HEK293 (cell line): ENCODE measurements at regions not wholly inside any gene's neighbourhood (a gene's known extent, or its start where the extent isn't known, plus 50 kb on each side); places are given as distances from the start of the nearest gene placed in this dataset.

ENCODE experiments used
- KLF10 ChIP-seq: fragments of 450-650 bp; IDR thresholded peaks from 2 replicates; pipeline ENCODE4 v1.5.1; 2018; ENCODE audit warnings: missing biosample characterization, mild to moderate bottlenecking, missing genetic modification characterization
- TCF7L2 ChIP-seq: IDR thresholded peaks from 2 replicates; pipeline ENCODE4 v1.6.1; 2011; ENCODE audit warnings: low read depth, mild to moderate bottlenecking, inconsistent platforms, low read length, moderate library complexity, borderline replicate concordance
- ZBTB8A ChIP-seq: fragments of 450-650 bp; formaldehyde crosslinking; IDR thresholded peaks from 2 replicates; pipeline ENCODE4 v1.5.1; 2016; ENCODE audit warnings: missing biosample characterization, missing genetic modification characterization
- ZNF324 ChIP-seq: fragments of 450-650 bp; formaldehyde crosslinking; IDR thresholded peaks from 2 replicates; pipeline ENCODE4 v1.5.1; 2016; ENCODE audit warnings: missing biosample characterization, missing genetic modification characterization
- ZNF561 ChIP-seq: fragments of 450-650 bp; IDR thresholded peaks from 2 replicates; pipeline ENCODE4 v1.5.1; 2018; ENCODE audit warnings: missing biosample characterization, missing genetic modification characterization, borderline replicate concordance
- TF ChIP-seq, protein P1 (sequence below): fragments of 450-650 bp; formaldehyde crosslinking; IDR thresholded peaks from 2 replicates; pipeline ENCODE4 v1.5.1; 2016; ENCODE audit warnings: missing biosample characterization, missing genetic modification characterization
- TF ChIP-seq, protein P2 (sequence below): fragments of 450-650 bp; formaldehyde crosslinking; IDR thresholded peaks from 2 replicates; pipeline ENCODE4 v1.5.1; 2016; ENCODE audit warnings: missing biosample characterization, missing genetic modification characterization
- TF ChIP-seq, protein P3 (sequence below): fragments of 450-650 bp; IDR thresholded peaks from 2 replicates; pipeline ENCODE4 v1.5.1; 2018; ENCODE audit warnings: missing biosample characterization, mild to moderate bottlenecking, missing genetic modification characterization

DNA sequence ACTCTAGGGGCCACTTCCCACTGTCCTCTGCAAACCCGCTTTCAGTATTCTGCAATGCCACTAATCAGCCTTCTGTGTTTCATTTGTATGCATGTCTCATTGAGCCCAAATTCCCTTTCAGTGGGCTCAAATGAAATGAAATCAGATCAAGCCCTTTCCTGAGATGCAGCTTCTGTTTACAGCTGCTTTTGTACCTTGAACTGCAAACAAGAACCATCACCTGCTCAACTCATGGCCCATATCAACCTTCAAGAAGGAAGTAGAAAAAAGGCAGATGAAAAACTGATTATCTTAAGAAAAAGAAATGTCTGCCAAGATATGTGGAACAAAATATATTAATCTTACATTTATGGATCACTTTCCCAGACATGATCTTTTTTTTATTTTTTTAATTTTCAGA is 141.1 kb upstream of the ARHGAP42 start:
- TF ChIP-seq, protein P1, sequence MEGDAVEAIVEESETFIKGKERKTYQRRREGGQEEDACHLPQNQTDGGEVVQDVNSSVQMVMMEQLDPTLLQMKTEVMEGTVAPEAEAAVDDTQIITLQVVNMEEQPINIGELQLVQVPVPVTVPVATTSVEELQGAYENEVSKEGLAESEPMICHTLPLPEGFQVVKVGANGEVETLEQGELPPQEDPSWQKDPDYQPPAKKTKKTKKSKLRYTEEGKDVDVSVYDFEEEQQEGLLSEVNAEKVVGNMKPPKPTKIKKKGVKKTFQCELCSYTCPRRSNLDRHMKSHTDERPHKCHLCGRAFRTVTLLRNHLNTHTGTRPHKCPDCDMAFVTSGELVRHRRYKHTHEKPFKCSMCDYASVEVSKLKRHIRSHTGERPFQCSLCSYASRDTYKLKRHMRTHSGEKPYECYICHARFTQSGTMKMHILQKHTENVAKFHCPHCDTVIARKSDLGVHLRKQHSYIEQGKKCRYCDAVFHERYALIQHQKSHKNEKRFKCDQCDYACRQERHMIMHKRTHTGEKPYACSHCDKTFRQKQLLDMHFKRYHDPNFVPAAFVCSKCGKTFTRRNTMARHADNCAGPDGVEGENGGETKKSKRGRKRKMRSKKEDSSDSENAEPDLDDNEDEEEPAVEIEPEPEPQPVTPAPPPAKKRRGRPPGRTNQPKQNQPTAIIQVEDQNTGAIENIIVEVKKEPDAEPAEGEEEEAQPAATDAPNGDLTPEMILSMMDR (tag by site-specific recombination): no peak
- no peak for TF ChIP-seq TCF7L2
- TF ChIP-seq KLF10 (tag by site-specific recombination): no peak
- no peak for TF ChIP-seq ZNF324
- TF ChIP-seq ZNF561 (tag by site-specific recombination): no peak
- TF ChIP-seq, protein P2, sequence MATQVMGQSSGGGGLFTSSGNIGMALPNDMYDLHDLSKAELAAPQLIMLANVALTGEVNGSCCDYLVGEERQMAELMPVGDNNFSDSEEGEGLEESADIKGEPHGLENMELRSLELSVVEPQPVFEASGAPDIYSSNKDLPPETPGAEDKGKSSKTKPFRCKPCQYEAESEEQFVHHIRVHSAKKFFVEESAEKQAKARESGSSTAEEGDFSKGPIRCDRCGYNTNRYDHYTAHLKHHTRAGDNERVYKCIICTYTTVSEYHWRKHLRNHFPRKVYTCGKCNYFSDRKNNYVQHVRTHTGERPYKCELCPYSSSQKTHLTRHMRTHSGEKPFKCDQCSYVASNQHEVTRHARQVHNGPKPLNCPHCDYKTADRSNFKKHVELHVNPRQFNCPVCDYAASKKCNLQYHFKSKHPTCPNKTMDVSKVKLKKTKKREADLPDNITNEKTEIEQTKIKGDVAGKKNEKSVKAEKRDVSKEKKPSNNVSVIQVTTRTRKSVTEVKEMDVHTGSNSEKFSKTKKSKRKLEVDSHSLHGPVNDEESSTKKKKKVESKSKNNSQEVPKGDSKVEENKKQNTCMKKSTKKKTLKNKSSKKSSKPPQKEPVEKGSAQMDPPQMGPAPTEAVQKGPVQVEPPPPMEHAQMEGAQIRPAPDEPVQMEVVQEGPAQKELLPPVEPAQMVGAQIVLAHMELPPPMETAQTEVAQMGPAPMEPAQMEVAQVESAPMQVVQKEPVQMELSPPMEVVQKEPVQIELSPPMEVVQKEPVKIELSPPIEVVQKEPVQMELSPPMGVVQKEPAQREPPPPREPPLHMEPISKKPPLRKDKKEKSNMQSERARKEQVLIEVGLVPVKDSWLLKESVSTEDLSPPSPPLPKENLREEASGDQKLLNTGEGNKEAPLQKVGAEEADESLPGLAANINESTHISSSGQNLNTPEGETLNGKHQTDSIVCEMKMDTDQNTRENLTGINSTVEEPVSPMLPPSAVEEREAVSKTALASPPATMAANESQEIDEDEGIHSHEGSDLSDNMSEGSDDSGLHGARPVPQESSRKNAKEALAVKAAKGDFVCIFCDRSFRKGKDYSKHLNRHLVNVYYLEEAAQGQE (tag by site-specific recombination): no peak
- TF ChIP-seq ZBTB8A: no peak
- TF ChIP-seq, protein P3, sequence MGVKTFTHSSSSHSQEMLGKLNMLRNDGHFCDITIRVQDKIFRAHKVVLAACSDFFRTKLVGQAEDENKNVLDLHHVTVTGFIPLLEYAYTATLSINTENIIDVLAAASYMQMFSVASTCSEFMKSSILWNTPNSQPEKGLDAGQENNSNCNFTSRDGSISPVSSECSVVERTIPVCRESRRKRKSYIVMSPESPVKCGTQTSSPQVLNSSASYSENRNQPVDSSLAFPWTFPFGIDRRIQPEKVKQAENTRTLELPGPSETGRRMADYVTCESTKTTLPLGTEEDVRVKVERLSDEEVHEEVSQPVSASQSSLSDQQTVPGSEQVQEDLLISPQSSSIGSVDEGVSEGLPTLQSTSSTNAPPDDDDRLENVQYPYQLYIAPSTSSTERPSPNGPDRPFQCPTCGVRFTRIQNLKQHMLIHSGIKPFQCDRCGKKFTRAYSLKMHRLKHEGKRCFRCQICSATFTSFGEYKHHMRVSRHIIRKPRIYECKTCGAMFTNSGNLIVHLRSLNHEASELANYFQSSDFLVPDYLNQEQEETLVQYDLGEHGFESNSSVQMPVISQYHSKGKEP (tag by site-specific recombination): no peak
